Activated B cell treated with CpG ODN at 0.5 μM for 24 hours (primary cell): ENCODE measurements at regions not wholly inside any gene's neighbourhood (a gene's known extent, or its start where the extent isn't known, plus 50 kb on each side); places are given as distances from the start of the nearest gene placed in this dataset.
"Not testable (repeated sequence)": the region's sequence is repeated elsewhere in the genome, so short reads cannot be mapped to it uniquely, and the experiment has no call there.

Experiments
- ATAC-seq: fragments of 200-7000 bp; cut with Tn5 transposase; one replicate; pipeline ENCODE4 v1.10.0; 2021; ENCODE audit warnings: low read depth, mild to moderate bottlenecking, moderate library complexity
- CTCF ChIA-PET: fragments of 350-600 bp; sonication (Branson Sonifier 250); formaldehyde crosslinking; loops from one replicate; lab custom pipeline; 2021; ENCODE audit warnings: antibody characterized with exemption; lab: Charles Lee
- POLR2A ChIA-PET: fragments of 350-600 bp; sonication (Branson Sonifier 250); formaldehyde crosslinking; loops from one replicate; lab custom pipeline; 2021; ENCODE audit warnings: antibody characterized with exemption; lab: Charles Lee
- DNase-seq: peaks from one replicate; pipeline ENCODE4 v3.0.0; 2022
- H3K27ac Mint-ChIP-seq: one replicate; pipeline ENCODE4 v1.8.0; 2020; ENCODE audit warnings: mixed read lengths
- H3K27me3 Mint-ChIP-seq: one replicate; pipeline ENCODE4 v1.8.0; 2021; ENCODE audit warnings: mixed read lengths
- H3K36me3 Mint-ChIP-seq: one replicate; pipeline ENCODE4 v1.8.0; 2021; ENCODE audit warnings: low read depth, mixed read lengths
- H3K4me1 Mint-ChIP-seq: one replicate; pipeline ENCODE4 v1.8.0; 2021; ENCODE audit warnings: mixed read lengths
- H3K4me3 Mint-ChIP-seq: one replicate; pipeline ENCODE4 v1.8.0; 2020; ENCODE audit warnings: mild to moderate bottlenecking, mixed read lengths
- H3K9me3 Mint-ChIP-seq: one replicate; pipeline ENCODE4 v1.8.0; 2020; ENCODE audit warnings: mixed read lengths
- intact Hi-C: fragments of 100-400 bp; cut with micrococcal nuclease; formaldehyde crosslinking; loops from one replicate; pipeline ENCODE4 v1.15.1; 2024

- H3K9me3 Mint-ChIP-seq, H3K4me1 Mint-ChIP-seq, H3K36me3 Mint-ChIP-seq, ATAC-seq, H3K27me3 Mint-ChIP-seq, intact Hi-C loops, H3K27ac Mint-ChIP-seq, DNase-seq, H3K4me3 Mint-ChIP-seq, CTCF ChIA-PET, POLR2A ChIA-PET: not testable (repeated sequence)
Observed at GRCh38 chr9:40191403-40191802, 835.9 kb downstream of the SPATA31A1 start.

GRCh38 chr9:40192162-40192561 is 836.7 kb downstream of the SPATA31A1 start:
- ATAC-seq, DNase-seq, POLR2A ChIA-PET, H3K36me3 Mint-ChIP-seq, H3K4me3 Mint-ChIP-seq, H3K27me3 Mint-ChIP-seq, CTCF ChIA-PET, H3K27ac Mint-ChIP-seq, H3K9me3 Mint-ChIP-seq, H3K4me1 Mint-ChIP-seq, intact Hi-C loops: not testable (repeated sequence)

GRCh38 chr9:40196165-40196714 is 840.8 kb downstream of the SPATA31A1 start:
- DNase-seq, intact Hi-C loops, H3K9me3 Mint-ChIP-seq, H3K27ac Mint-ChIP-seq, ATAC-seq, H3K36me3 Mint-ChIP-seq, H3K27me3 Mint-ChIP-seq, CTCF ChIA-PET, H3K4me1 Mint-ChIP-seq, H3K4me3 Mint-ChIP-seq, POLR2A ChIA-PET: not testable (repeated sequence)

GRCh38 chr9:40196803-40197202 is 841.3 kb downstream of the SPATA31A1 start:
- CTCF ChIA-PET, H3K27me3 Mint-ChIP-seq, H3K4me1 Mint-ChIP-seq, H3K9me3 Mint-ChIP-seq, POLR2A ChIA-PET, H3K27ac Mint-ChIP-seq, H3K36me3 Mint-ChIP-seq, H3K4me3 Mint-ChIP-seq, DNase-seq, ATAC-seq, intact Hi-C loops: not testable (repeated sequence)

GRCh38 chr9:40221596-40222233 is 866.2 kb downstream of the SPATA31A1 start:
- intact Hi-C loops, POLR2A ChIA-PET, CTCF ChIA-PET, H3K27me3 Mint-ChIP-seq, H3K4me1 Mint-ChIP-seq, ATAC-seq, H3K9me3 Mint-ChIP-seq, H3K4me3 Mint-ChIP-seq, DNase-seq, H3K27ac Mint-ChIP-seq, H3K36me3 Mint-ChIP-seq: not testable (repeated sequence)

- H3K4me1 Mint-ChIP-seq, H3K9me3 Mint-ChIP-seq, H3K27me3 Mint-ChIP-seq, H3K36me3 Mint-ChIP-seq, intact Hi-C loops, H3K27ac Mint-ChIP-seq, ATAC-seq, POLR2A ChIA-PET, CTCF ChIA-PET: not testable (repeated sequence)
- peak; percentile 15 for DNase-seq
- H3K4me3 Mint-ChIP-seq = peak overlapping the region; percentile 38
Observed at GRCh38 chr9:40222617-40223200, 867.2 kb downstream of the SPATA31A1 start.

GRCh38 chr9:40223353-40223752 is 867.9 kb downstream of the SPATA31A1 start:
- ATAC-seq, H3K27me3 Mint-ChIP-seq, H3K4me3 Mint-ChIP-seq, H3K27ac Mint-ChIP-seq, POLR2A ChIA-PET, H3K4me1 Mint-ChIP-seq, intact Hi-C loops, H3K9me3 Mint-ChIP-seq, CTCF ChIA-PET, H3K36me3 Mint-ChIP-seq, DNase-seq: not testable (repeated sequence)
